Mucosa of descending colon (tissue), 3 donors: ENCODE measurements at regions not wholly inside any gene's neighbourhood (a gene's known extent, or its start where the extent isn't known, plus 50 kb on each side); places are given as distances from the start of the nearest gene placed in this dataset.

Experiments
- ATAC-seq: fragments of 200-7000 bp; cut with Tn5 transposase; one replicate; pipeline ENCODE4 v1.9.1; 2020; ENCODE audit warnings: mild to moderate bottlenecking, moderate library complexity
- DNase-seq, 3 donors: peaks; one replicate each; pipeline ENCODE4 v3.0.0-alpha.2; 2020
- H3K36me3 ChIP-seq: fragments of 200-600 bp; one replicate; pipeline ENCODE4 v1.8.0; 2021; ENCODE audit warnings: low read depth, mild to moderate bottlenecking
- H3K4me1 ChIP-seq: fragments of 200-600 bp; one replicate; pipeline ENCODE4 v1.8.0; 2021; ENCODE audit warnings: low read depth, mild to moderate bottlenecking
- H3K4me3 ChIP-seq: fragments of 200-600 bp; one replicate; pipeline ENCODE4 v1.8.0; 2021; ENCODE audit warnings: mild to moderate bottlenecking
- H3K9me3 ChIP-seq: fragments of 200-600 bp; one replicate; pipeline ENCODE4 v1.8.0; 2021; ENCODE audit warnings: mild to moderate bottlenecking
- CTCF ChIP-seq: fragments of 200-600 bp; IDR thresholded peaks from one replicate; pipeline ENCODE4 v1.8.0; 2022; ENCODE audit warnings: antibody characterized with exemption, mild to moderate bottlenecking
- intact Hi-C, 2 donors: fragments of 100-400 bp; cut with DNase I in 1 of 2; cut with micrococcal nuclease in 1 of 2; formaldehyde crosslinking; loops; one replicate each; pipeline versions ENCODE4 v1.11.0 to v1.11.1; 2022; cut with DNase I, micrococcal nuclease
- donor health status: DM: no; HTN: no; CAD: no; lungs with moderate emphysema.
- donor health status: DM: no; HTN: no; CAD: no.
- donor health status: DM: no; HTN: yes; CAD: no.

- Histone ChIP-seq H3K36me3 (no peaks in the 10 kb centered on the region), H3K9me3 (no peaks in the 10 kb centered on the region), H3K4me1 (no peaks in the 10 kb centered on the region), H3K4me3 (no peak overlapping the region)
- no peak for ATAC-seq
- intact Hi-C loops = no loop called here
- no peak for DNase-seq
- no peak for TF ChIP-seq CTCF
These were observed 404.5 kb downstream of the BRD1 start for GRCh38 chr22:49423125-49423650.

GRCh38 chr22:49422701-49423100, 405.0 kb downstream of the BRD1 start:
- no peak for DNase-seq
- Histone ChIP-seq H3K4me1 (no peaks in the 10 kb centered on the region), H3K36me3 (no peaks in the 10 kb centered on the region), H3K9me3 (no peaks in the 10 kb centered on the region), H3K4me3 (no peak overlapping the region)
- no peak for ATAC-seq
- intact Hi-C loops = no loop called here
- no peak for TF ChIP-seq CTCF

- no peak for TF ChIP-seq CTCF
- no peak for DNase-seq
- no peak for ATAC-seq
- Histone ChIP-seq H3K9me3 (no peaks in the 10 kb centered on the region), H3K36me3 (no peaks in the 10 kb centered on the region), H3K4me1 (no peaks in the 10 kb centered on the region), H3K4me3 (no peak overlapping the region)
- intact Hi-C loops = no loop called here
These were observed 407.0 kb downstream of the BRD1 start for GRCh38 chr22:49420651-49421050.

DNA sequence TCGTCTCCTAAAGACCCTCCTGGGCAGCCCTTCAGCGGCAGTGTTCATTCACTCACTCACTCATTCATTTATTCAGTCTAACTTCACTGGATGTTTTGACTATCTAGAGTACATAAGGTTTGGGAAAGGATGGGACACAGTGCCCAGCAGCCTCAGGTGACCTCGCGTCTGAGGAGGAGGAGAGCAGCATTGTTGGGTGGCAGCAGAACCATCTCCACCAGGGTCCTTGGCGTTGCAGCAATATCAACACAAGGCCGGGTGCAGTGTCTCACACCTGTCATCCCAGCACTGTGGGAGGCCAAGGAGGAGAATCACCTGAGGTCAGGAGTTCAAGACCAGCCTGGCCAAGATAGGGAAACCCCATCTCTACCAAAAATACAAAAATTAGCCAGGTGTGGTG, 408.0 kb downstream of the BRD1 start:
- intact Hi-C loops = no loop called here
- Histone ChIP-seq H3K9me3 (no peaks in the 10 kb centered on the region), H3K36me3 (no peaks in the 10 kb centered on the region), H3K4me1 (no peaks in the 10 kb centered on the region), H3K4me3 (no peak overlapping the region)
- TF ChIP-seq CTCF = no peak
- DNase-seq (no peak), ATAC-seq (no peak)

GRCh38 chr22:49418943-49419342, 408.7 kb downstream of the BRD1 start:
- Histone ChIP-seq H3K9me3 (no peaks in the 10 kb centered on the region), H3K4me3 (no peak overlapping the region), H3K4me1 (no peaks in the 10 kb centered on the region), H3K36me3 (no peaks in the 10 kb centered on the region)
- DNase-seq = no peak
- intact Hi-C loops = no loop called here
- no peak for TF ChIP-seq CTCF
- ATAC-seq = no peak

DNA sequence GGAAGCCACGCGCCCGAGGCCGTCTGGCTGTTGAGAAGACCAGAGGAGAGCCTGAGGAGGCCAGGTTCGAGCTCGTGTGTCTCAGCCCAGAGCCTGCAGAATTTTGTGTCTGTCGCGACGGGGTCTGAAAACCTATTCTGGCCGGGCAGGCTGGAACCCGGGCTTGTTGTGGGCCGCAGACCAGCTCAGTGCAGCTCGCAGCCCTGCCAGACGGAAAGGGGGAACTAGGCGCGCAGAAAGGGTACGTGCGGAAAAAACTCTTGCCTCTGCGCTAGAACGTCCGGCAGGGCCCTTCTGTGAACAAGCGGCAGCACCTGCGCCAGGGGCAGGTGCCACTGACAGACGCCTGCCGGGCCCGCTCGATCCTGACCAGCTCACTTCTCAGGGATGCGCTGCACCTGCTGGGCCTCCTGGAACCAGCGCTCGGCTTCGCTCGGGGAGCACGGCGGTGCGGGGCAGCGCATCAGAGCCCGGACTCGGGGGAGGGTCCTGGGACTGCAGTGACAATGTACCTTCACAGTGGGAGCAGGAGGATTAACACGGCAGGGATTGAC, 409.3 kb downstream of the BRD1 start:
- intact Hi-C loops = no loop called here
- no peak overlapping the region for H3K4me3 ChIP-seq

More for the DNA sequence above, 409.3 kb downstream of the BRD1 start:
- TF ChIP-seq CTCF = no peak
- ATAC-seq (no peak), DNase-seq (no peak)
- Histone ChIP-seq H3K9me3 (no peaks in the 10 kb centered on the region), H3K36me3 (no peaks in the 10 kb centered on the region), H3K4me1 (no peaks in the 10 kb centered on the region)
